OCI-LY7 (cell line): ENCODE measurements at regions not wholly inside any gene's neighbourhood (a gene's known extent, or its start where the extent isn't known, plus 50 kb on each side); places are given as distances from the start of the nearest gene placed in this dataset.

Source experiments
- CTCF ChIP-seq: fragments of 200-600 bp; sonication (generic); conservative IDR thresholded peaks from 2 replicates; pipeline ENCODE4 v1.5.1; 2014; ENCODE audit warnings: mild to moderate bottlenecking, antibody characterized with exemption, low read length, moderate library complexity, mixed read lengths
- EZH2phosphoT487 ChIP-seq: fragments of 200-600 bp; sonication (generic); IDR thresholded peaks from 2 replicates; pipeline ENCODE4 v1.6.1; 2018; ENCODE audit warnings: low read depth, borderline replicate concordance, mild to moderate bottlenecking, mixed run types, antibody characterized with exemption, low read length, moderate library complexity, mixed read lengths

GRCh38 chr2:239716009-239716408, 309.1 kb downstream of the NDUFA10 start:
- TF ChIP-seq CTCF = no peak
- TF ChIP-seq EZH2phosphoT487 = no peak
